Heart left ventricle (tissue), 16 donors: ENCODE measurements at regions not wholly inside any gene's neighbourhood (a gene's known extent, or its start where the extent isn't known, plus 50 kb on each side); places are given as distances from the start of the nearest gene placed in this dataset.

Experiments used
- ATAC-seq, 4 donors: fragments of 200-7000 bp; cut with Tn5 transposase; one replicate each; pipeline ENCODE4 v1.9.1; 2020 to 2022; ENCODE audit warnings: moderate library complexity in 4 of 4, mild to moderate bottlenecking in 3 of 4, moderate number of reproducible peaks in 1 of 4
- DNase-seq, 5 donors: peaks; one replicate each; pipeline ENCODE4 v3.0.0-alpha.2; 2020
- H3K27ac ChIP-seq, 12 donors: fragments of 200-600 bp; sonication (generic) in 4 of 12; one replicate each; pipeline versions ENCODE4 v1.5.0 to v1.8.0; 2016 to 2022; ENCODE audit warnings: mild to moderate bottlenecking in 2 of 12
- H3K27me3 ChIP-seq, 9 donors: fragments of 200-600 bp; sonication (generic) in 2 of 9; one replicate each; pipeline versions ENCODE4 v1.5.1 to v1.8.0; 2016 to 2022; ENCODE audit warnings: mild to moderate bottlenecking in 3 of 9
- H3K36me3 ChIP-seq, 9 donors: fragments of 200-600 bp; sonication (generic) in 2 of 9; one replicate each; pipeline versions ENCODE4 v1.5.0 to v1.8.0; 2018 to 2022; ENCODE audit warnings: mild to moderate bottlenecking in 2 of 9
- H3K4me1 ChIP-seq, 12 donors: fragments of 200-600 bp; sonication (generic) in 4 of 12; one replicate each; pipeline versions ENCODE4 v1.5.0 to v1.8.0; 2016 to 2022; ENCODE audit warnings: mild to moderate bottlenecking in 3 of 12
- H3K4me3 ChIP-seq, 12 donors: fragments of 200-600 bp; sonication (generic) in 4 of 12; one replicate each; pipeline versions ENCODE4 v1.5.0 to v1.8.0; 2017 to 2022; ENCODE audit warnings: mild to moderate bottlenecking in 9 of 12, moderate library complexity in 4 of 12
- H3K9me3 ChIP-seq, 12 donors: fragments of 200-600 bp; sonication (generic) in 4 of 12; one replicate each; pipeline versions ENCODE4 v1.5.0 to v1.8.0; 2016 to 2022; ENCODE audit warnings: mild to moderate bottlenecking in 1 of 12
- POLR2A ChIP-seq, 2 donors: fragments of 450-650 bp; IDR thresholded peaks; one replicate each; pipeline ENCODE4 v1.6.1; 2017; ENCODE audit warnings: antibody characterized with exemption in 2 of 2, mild to moderate bottlenecking in 2 of 2, moderate library complexity in 2 of 2
- WGBS, 4 donors: extraction: QIAGEN DNeasy Blood & Tissue Kit in 2 of 4; methylation state at CpG; one replicate each; pipeline versions ENCODE4 v1.1.5 to v1.1.7; 2013 to 2018; 5-methylcytosine and 5-hydroxymethylcytosine counted together
- intact Hi-C, 10 donors: fragments of 100-400 bp; cut with DNase I; formaldehyde crosslinking; loops; one replicate each; pipeline versions ENCODE4 v1.11.1 to v1.14.2; 2022
- TF ChIP-seq, protein P1 (sequence below), 12 donors: fragments of 200-600 bp; sonication (generic) in 4 of 12; IDR thresholded peaks; one replicate each; pipeline versions ENCODE4 v1.5.0 to v1.8.0; 2018 to 2022; ENCODE audit warnings: antibody characterized with exemption in 12 of 12, mild to moderate bottlenecking in 5 of 12
- donor health status: ischemic (EF 13 %, LVEDD 7.1; RV severe dilation, severe dysfunction).
- donor health status: healthy with polysubstance abuse.
- donor health status: DM: no; HTN: yes; CAD: no.
- donor health status: DM: no; HTN: no; CAD: no.
- donor health status: ischemic (EF 25% LVEDD 6.9; RV normal size, moderate dysfunction).
- donor health status: ischemic (EF 25% LVEDD 5.7; RV mildly dilated, moderate dysfunction).
- donor health status: healthy.
- donor health status: DM: yes; HTN: yes; CAD: no.
- donor health status: ischemic (EF 35%, LVEDD 5.7; RV mildly dilated, moderate dysfunction).
- donor health status: nonischemic (EF 11% LVEDD 7.7; RV severe dilation, severe dysfunction).
- donor health status: DM: yes; HTN: yes; CAD: no.
- donor health status: PGD.
- donor health status: ischemic (EF 29% LVEDD 5.4; RV normal size, mild dysfunction).
- donor health status: nonischemic (EF 23%, LVEDD 6.1; RV moderate dilation, normal function).

DNA sequence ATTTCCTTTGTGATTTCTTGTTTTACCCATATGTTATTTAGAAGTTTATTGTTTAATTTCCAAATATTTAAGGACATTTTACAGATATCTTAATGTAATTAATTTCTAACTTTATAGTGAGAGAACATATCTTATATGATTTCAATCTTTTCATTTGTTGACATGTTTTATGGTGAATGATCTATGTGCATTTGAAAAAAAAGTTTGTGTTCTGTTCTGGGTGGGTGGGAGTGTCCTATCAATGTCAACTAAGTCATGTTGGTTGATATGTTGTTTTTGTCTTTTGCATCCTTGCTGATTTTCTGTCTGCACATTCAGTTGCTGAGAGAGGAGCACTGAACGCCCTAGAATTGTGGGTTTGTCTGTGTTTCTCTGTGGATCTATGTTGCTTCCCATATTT is 50.3 kb upstream of the CBFA2T3 start:
- TF ChIP-seq, protein P1, sequence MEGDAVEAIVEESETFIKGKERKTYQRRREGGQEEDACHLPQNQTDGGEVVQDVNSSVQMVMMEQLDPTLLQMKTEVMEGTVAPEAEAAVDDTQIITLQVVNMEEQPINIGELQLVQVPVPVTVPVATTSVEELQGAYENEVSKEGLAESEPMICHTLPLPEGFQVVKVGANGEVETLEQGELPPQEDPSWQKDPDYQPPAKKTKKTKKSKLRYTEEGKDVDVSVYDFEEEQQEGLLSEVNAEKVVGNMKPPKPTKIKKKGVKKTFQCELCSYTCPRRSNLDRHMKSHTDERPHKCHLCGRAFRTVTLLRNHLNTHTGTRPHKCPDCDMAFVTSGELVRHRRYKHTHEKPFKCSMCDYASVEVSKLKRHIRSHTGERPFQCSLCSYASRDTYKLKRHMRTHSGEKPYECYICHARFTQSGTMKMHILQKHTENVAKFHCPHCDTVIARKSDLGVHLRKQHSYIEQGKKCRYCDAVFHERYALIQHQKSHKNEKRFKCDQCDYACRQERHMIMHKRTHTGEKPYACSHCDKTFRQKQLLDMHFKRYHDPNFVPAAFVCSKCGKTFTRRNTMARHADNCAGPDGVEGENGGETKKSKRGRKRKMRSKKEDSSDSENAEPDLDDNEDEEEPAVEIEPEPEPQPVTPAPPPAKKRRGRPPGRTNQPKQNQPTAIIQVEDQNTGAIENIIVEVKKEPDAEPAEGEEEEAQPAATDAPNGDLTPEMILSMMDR (IDR thresholded peaks at IDR 0.05), result no peak
- TF ChIP-seq POLR2A (IDR thresholded peaks at IDR 0.05), result no peak
- peaks cover 0 to 25% (median 12%) of the 10 kb centered on the region in 12 donors for H3K9me3 ChIP-seq
- WGBS, 4 donors, result 66 to 82% (median 74%) methylated on average over 1 of the region's 1 CpG
- intact Hi-C loops, result no loop called here
- no peak overlapping the region for H3K27ac ChIP-seq
- ATAC-seq (no peak), DNase-seq (no peak)
- no peak overlapping the region for H3K4me3 ChIP-seq
- no peaks in the 10 kb centered on the region for H3K36me3 ChIP-seq
- H3K27me3 ChIP-seq, result peaks cover 0 to 30% (median 5%) of the 10 kb centered on the region in 9 donors
- peaks cover 0 to 11% (median 0%) of the 10 kb centered on the region in 12 donors for H3K4me1 ChIP-seq

DNA sequence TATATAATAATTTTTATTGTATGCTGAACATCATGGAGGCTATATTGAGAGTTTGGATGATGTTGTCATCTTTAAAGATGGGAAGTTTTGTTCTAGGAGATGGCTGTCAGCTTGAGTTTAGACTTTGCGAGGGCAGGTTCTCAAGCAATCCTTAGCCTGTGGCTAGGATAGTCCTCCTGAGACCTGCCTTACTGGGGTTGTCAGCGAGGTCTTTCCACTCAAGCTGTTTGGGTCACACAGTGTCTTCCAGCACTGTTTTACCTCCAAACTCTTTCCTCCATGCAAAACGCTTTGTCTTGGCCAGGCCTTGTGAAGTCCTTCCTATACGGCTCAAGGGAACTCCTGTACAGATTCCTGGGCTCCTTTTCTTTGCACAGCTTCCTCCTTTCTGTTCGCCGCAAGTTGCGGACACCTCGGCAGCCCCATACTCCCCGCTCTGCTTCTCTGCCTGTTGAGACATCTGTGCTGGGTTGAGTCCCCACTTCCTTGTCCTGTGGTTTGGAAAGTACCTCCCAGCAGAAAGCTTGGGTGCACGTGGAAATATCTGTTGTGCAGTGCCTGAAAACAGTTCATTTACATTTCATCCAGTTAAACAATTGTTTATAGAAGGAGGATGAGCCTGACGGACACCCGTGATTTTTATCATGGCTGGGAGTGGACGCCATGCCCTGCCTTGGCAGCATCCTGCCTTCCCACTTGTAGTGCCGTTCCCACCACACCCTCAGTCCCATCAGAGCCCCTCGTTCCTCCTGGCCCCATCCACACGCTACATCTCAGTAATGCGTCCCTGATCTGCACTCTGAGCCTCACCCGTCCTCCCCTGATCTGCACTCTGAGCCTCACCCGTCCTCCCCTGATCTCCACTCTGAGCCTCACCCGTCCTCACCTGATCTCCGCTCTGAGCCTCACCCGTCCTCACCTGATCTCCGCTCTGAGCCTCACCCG is 55.0 kb upstream of the CBFA2T3 start:
- 78 to 83% (median 80%) methylated on average over 24 of the region's 24 CpGs for WGBS, 4 donors
- DNase-seq (peak in 3 of 5 donors; percentile 37 to 62 (median 45)), ATAC-seq (peak in 3 of 4 donors; percentile 45 to 84 (median 62))
- H3K27ac ChIP-seq, result peak overlapping the region in 1 of 12 donors; percentile 49
- intact Hi-C loops, result no loop called here
- H3K36me3 ChIP-seq, result no peaks in the 10 kb centered on the region
- H3K4me1 ChIP-seq, result peaks cover 0 to 17% (median 0%) of the 10 kb centered on the region in 12 donors
- H3K27me3 ChIP-seq, result peaks cover 0 to 40% (median 5%) of the 10 kb centered on the region in 9 donors
- H3K4me3 ChIP-seq, result no peak overlapping the region
- H3K9me3 ChIP-seq, result peaks cover 0 to 8% (median 0%) of the 10 kb centered on the region in 12 donors
- TF ChIP-seq, protein P1 (IDR thresholded peaks at IDR 0.05), result no peak
- no peak for TF ChIP-seq POLR2A (IDR thresholded peaks at IDR 0.05)

DNA sequence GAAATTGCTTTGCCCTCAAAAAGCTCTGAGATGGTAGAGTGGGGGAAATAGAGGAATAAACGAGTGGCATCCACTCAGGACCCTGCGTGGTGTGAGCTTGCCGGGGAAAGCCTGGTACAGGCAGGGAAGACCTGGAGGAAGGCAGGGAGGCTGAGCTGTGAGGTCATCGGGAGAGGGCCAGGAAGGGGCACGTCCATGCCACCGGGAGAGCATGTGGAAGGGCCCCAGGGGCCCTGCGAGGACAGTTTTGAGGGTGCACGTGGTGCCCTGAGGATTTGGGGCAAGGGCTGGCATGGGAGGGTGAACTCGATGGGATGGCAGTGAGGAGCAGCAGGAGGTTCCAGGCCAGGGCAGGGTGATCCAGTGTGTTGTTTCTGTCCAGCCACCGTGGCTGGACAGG is 56.3 kb upstream of the CBFA2T3 start:
- peaks cover 0 to 17% (median 0%) of the 10 kb centered on the region in 12 donors for H3K4me1 ChIP-seq
- WGBS, 4 donors, result 69 to 82% (median 80%) methylated on average over 9 to 10 of the region's 10 CpGs
- no peaks in the 10 kb centered on the region for H3K36me3 ChIP-seq
- ATAC-seq (no peak), DNase-seq (peak in 1 of 5 donors; percentile 48)
- intact Hi-C loops, result no loop called here
- H3K9me3 ChIP-seq, result peaks cover 0 to 8% (median 0%) of the 10 kb centered on the region in 12 donors
- no peak for TF ChIP-seq POLR2A (IDR thresholded peaks at IDR 0.05)
- TF ChIP-seq, protein P1 (IDR thresholded peaks at IDR 0.05), result no peak
- H3K27ac ChIP-seq, result no peak overlapping the region
- no peak overlapping the region for H3K4me3 ChIP-seq
- peaks cover 0 to 42% (median 13%) of the 10 kb centered on the region in 9 donors for H3K27me3 ChIP-seq
